ENCODE measurements at regions not wholly inside any gene's neighbourhood (a gene's known extent, or its start where the extent isn't known, plus 50 kb on each side); places are given as distances from the start of the nearest gene placed in this dataset.

- Histone ChIP-seq H3K4me1 (no peaks in the 10 kb centered on the region), H3K36me3 (no peaks in the 10 kb centered on the region), H3K9me3 (no peaks in the 10 kb centered on the region), H3K27ac (replicated peaks in 1 of 4) (no peak overlapping the region), H3K27me3 (no peaks in the 10 kb centered on the region), H3K4me3 (no peak overlapping the region)
- intact Hi-C loops (cut with DNase I) = no loop called here
- TF ChIP-seq CTCF (IDR thresholded peaks at IDR 0.05) (no peak), EP300 (IDR thresholded peaks at IDR 0.05) (no peak), POLR2AphosphoS5 (IDR thresholded peaks at IDR 0.05) (no peak), POLR2A (IDR thresholded peaks at IDR 0.05; ENCODE audit: low read depth) (no peak)
- no peak for DNase-seq (ENCODE audit: extremely low spot score)
- 100% methylated on average over 1 of the region's 1 CpG for WGBS
These were observed 550.7 kb downstream of the RIT2 start for GRCh38 chr18:42564761-42565160.

GRCh38 chr18:42568773-42569172, 546.7 kb downstream of the RIT2 start:
- no peak overlapping the region for H3K27ac ChIP-seq (replicated peaks in 1 of 4)
- no peaks in the 10 kb centered on the region for H3K36me3 ChIP-seq
- TF ChIP-seq POLR2A (IDR thresholded peaks at IDR 0.05; ENCODE audit: low read depth) (no peak), POLR2AphosphoS5 (IDR thresholded peaks at IDR 0.05) (no peak), EP300 (IDR thresholded peaks at IDR 0.05) (no peak), CTCF (IDR thresholded peaks at IDR 0.05) (no peak)
- H3K4me3 ChIP-seq = no peak overlapping the region
- no peak for DNase-seq (ENCODE audit: extremely low spot score)
- H3K27me3 ChIP-seq = no peaks in the 10 kb centered on the region
- no peaks in the 10 kb centered on the region for H3K4me1 ChIP-seq
- intact Hi-C loops (cut with DNase I) = no loop called here
- H3K9me3 ChIP-seq = no peaks in the 10 kb centered on the region
- WGBS = 100% methylated on average over 2 of the region's 2 CpGs

- no peak overlapping the region for H3K4me3 ChIP-seq
- H3K9me3 ChIP-seq = no peaks in the 10 kb centered on the region
- intact Hi-C loops (cut with DNase I) = no loop called here
- H3K36me3 ChIP-seq = no peaks in the 10 kb centered on the region
- H3K4me1 ChIP-seq = peaks cover 0 to 12% (median 8%) of the 10 kb centered on the region in 4 donors
- no peak overlapping the region for H3K27ac ChIP-seq (replicated peaks in 1 of 4)
- WGBS = 36% methylated on average over 4 of the region's 4 CpGs
- no peaks in the 10 kb centered on the region for H3K27me3 ChIP-seq
- no peak for DNase-seq (ENCODE audit: extremely low spot score)
- no peak for TF ChIP-seq POLR2AphosphoS5 (IDR thresholded peaks at IDR 0.05)
- TF ChIP-seq CTCF (IDR thresholded peaks at IDR 0.05) = no peak
- TF ChIP-seq EP300 (IDR thresholded peaks at IDR 0.05) = no peak
These were observed 540.6 kb downstream of the RIT2 start for GRCh38 chr18:42574871-42575270.

- TF ChIP-seq CTCF (IDR thresholded peaks at IDR 0.05) (no peak), POLR2AphosphoS5 (IDR thresholded peaks at IDR 0.05) (no peak), EP300 (IDR thresholded peaks at IDR 0.05) (no peak), POLR2A (IDR thresholded peaks at IDR 0.05; ENCODE audit: low read depth) (no peak)
- intact Hi-C loops (cut with DNase I) = no loop called here
These were observed 539.4 kb downstream of the RIT2 start for GRCh38 chr18:42576124-42576523.

GRCh38 chr18:42578792-42579191, 536.7 kb downstream of the RIT2 start:
- H3K9me3 ChIP-seq = no peaks in the 10 kb centered on the region
- no peaks in the 10 kb centered on the region for H3K36me3 ChIP-seq
- intact Hi-C loops (cut with DNase I) = no loop called here
- peaks cover 0 to 12% (median 8%) of the 10 kb centered on the region in 4 donors for H3K4me1 ChIP-seq
- no peak overlapping the region for H3K27ac ChIP-seq (replicated peaks in 1 of 4)
- no peak for DNase-seq (ENCODE audit: extremely low spot score)
- no peak for TF ChIP-seq POLR2A (IDR thresholded peaks at IDR 0.05; ENCODE audit: low read depth)
- TF ChIP-seq CTCF (IDR thresholded peaks at IDR 0.05) = no peak
- TF ChIP-seq POLR2AphosphoS5 (IDR thresholded peaks at IDR 0.05) = no peak
- TF ChIP-seq EP300 (IDR thresholded peaks at IDR 0.05) = no peak
- no peaks in the 10 kb centered on the region for H3K27me3 ChIP-seq
- no peak overlapping the region for H3K4me3 ChIP-seq

More at GRCh38 chr18:42576124-42576523, 539.4 kb downstream of the RIT2 start:
- no peaks in the 10 kb centered on the region for H3K36me3 ChIP-seq
- peaks cover 0 to 12% (median 8%) of the 10 kb centered on the region in 4 donors for H3K4me1 ChIP-seq
- no peaks in the 10 kb centered on the region for H3K9me3 ChIP-seq
- H3K4me3 ChIP-seq = no peak overlapping the region
- no peak for DNase-seq (ENCODE audit: extremely low spot score)
- H3K27ac ChIP-seq (replicated peaks in 1 of 4) = no peak overlapping the region
- H3K27me3 ChIP-seq = no peaks in the 10 kb centered on the region
